ENCODE measurements at regions not wholly inside any gene's neighbourhood (a gene's known extent, or its start where the extent isn't known, plus 50 kb on each side); places are given as distances from the start of the nearest gene placed in this dataset.

DNA sequence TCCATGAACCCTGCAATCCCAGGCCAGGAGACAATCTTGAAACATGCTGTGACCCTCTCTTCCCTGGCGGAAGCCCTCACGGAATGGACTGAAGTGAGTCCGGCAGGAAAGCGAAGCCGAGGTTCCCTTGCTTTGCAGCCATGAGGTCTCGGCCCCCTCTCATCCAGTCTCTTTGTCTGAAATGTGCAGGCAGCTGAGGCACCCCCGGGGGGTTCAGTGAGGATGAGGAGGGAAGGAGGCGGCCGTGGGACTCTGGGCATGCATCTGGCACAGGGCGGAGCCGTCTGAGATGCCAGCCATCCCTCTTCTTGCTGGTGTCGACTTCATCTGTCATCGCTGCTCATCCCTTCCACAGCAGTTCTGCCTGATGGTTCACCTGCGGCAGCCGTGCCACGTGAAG lies 1485.7 kb downstream of the BRD1 start:
- Mint-ChIP-seq H3K9me3 (no peaks in the 10 kb centered on the region), H3K27me3 (ENCODE audit: low read depth) (peaks cover 22% of the 10 kb centered on the region), H3K27ac (no peak overlapping the region), H3K4me1 (peaks cover 8% of the 10 kb centered on the region), H3K4me3 (peak overlapping the region in 1 of 3 experiments; percentile 16), H3K36me3 (ENCODE audit: low read depth) (no peaks in the 10 kb centered on the region)
- TF ChIP-seq, protein P1, sequence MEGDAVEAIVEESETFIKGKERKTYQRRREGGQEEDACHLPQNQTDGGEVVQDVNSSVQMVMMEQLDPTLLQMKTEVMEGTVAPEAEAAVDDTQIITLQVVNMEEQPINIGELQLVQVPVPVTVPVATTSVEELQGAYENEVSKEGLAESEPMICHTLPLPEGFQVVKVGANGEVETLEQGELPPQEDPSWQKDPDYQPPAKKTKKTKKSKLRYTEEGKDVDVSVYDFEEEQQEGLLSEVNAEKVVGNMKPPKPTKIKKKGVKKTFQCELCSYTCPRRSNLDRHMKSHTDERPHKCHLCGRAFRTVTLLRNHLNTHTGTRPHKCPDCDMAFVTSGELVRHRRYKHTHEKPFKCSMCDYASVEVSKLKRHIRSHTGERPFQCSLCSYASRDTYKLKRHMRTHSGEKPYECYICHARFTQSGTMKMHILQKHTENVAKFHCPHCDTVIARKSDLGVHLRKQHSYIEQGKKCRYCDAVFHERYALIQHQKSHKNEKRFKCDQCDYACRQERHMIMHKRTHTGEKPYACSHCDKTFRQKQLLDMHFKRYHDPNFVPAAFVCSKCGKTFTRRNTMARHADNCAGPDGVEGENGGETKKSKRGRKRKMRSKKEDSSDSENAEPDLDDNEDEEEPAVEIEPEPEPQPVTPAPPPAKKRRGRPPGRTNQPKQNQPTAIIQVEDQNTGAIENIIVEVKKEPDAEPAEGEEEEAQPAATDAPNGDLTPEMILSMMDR (IDR thresholded peaks at IDR 0.05; ENCODE audit: unreplicated experiment in 3 of 3), result no peak

DNA sequence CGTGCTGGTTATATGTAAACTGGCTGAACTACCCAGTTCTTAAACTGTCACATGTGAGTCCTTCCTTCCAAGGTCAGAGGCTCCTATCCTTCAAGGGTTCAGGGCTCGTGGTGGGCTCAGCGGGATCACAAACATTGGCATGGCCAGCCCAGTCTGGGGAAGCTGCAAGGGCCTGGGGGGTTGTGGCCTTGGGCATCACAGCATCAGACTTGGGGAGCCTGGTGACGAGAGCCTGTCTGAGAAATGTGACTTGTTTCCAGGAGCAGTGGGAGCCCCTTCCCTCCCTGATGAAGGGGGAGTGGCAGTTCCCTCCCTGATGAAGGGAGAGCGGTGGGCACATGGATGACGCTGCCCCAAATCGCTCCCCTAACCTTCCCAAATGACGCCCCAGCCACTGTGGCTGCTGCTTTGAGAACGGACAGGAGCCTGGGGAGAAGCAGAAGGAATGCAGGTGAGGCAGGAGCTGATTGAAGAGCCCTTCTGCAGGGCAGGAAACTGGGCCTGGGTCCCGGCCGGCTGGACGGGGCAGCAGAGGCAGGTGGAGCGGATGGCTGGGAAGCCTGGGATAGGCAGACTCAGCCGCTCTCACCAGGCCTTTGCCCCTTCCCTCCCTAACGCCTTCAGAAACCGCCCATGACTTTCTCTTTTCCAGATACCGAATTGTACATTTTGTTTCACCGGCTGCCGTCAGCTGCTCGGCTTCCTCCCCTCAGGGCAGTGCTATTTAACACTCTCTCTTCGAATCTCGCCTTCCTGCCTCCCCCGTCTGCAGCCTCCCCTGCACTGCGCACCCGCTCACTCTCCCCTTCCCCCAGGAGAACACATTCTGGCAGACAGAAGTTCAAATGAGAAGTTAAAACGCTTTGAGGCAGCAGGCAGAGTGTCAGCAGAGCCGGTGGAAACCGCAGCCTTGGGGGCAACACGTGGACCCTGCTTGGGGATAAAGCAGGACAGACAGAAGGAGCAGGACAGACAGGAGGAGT lies 1486.7 kb downstream of the BRD1 start:
- Mint-ChIP-seq H3K36me3 (ENCODE audit: low read depth) (no peaks in the 10 kb centered on the region), H3K4me3 (peak overlapping the region in 2 of 3 experiments; percentile 6 to 15), H3K27ac (peak overlapping the region; percentile 2 to 54 (median 19)), H3K27me3 (ENCODE audit: low read depth) (peaks cover 26% of the 10 kb centered on the region), H3K9me3 (no peaks in the 10 kb centered on the region), H3K4me1 (peaks cover 8% of the 10 kb centered on the region)
- TF ChIP-seq, protein P1 (IDR thresholded peaks at IDR 0.05; ENCODE audit: unreplicated experiment in 3 of 3), result no peak

DNA sequence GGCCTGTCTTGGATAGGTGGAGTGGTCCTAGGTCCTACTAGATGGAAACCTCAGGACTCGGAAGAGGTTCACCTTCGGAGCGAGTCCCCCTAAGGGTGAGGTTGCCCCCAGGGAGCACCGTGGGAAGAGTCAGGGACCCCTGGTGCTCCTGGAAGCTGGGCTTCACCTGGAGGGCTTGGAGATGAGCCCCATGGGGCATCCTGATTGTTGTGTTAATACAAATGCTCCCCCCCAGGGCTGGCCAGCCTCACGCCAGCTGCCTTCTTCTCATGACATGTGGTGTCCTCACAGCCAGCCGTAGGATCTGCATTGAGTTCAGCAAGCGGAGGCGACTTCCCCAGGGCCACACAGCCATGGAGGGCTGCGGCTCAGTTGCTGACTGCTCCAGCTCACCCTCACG lies 1487.5 kb downstream of the BRD1 start:
- H3K4me3 Mint-ChIP-seq, result no peak overlapping the region
- peaks cover 8% of the 10 kb centered on the region for H3K4me1 Mint-ChIP-seq
- TF ChIP-seq, protein P1 (IDR thresholded peaks at IDR 0.05; ENCODE audit: unreplicated experiment in 3 of 3), result no peak
- H3K27me3 Mint-ChIP-seq (ENCODE audit: low read depth), result peaks cover 22% of the 10 kb centered on the region
- H3K27ac Mint-ChIP-seq, result no peak overlapping the region
- H3K36me3 Mint-ChIP-seq (ENCODE audit: low read depth), result no peaks in the 10 kb centered on the region
- no peaks in the 10 kb centered on the region for H3K9me3 Mint-ChIP-seq

DNA sequence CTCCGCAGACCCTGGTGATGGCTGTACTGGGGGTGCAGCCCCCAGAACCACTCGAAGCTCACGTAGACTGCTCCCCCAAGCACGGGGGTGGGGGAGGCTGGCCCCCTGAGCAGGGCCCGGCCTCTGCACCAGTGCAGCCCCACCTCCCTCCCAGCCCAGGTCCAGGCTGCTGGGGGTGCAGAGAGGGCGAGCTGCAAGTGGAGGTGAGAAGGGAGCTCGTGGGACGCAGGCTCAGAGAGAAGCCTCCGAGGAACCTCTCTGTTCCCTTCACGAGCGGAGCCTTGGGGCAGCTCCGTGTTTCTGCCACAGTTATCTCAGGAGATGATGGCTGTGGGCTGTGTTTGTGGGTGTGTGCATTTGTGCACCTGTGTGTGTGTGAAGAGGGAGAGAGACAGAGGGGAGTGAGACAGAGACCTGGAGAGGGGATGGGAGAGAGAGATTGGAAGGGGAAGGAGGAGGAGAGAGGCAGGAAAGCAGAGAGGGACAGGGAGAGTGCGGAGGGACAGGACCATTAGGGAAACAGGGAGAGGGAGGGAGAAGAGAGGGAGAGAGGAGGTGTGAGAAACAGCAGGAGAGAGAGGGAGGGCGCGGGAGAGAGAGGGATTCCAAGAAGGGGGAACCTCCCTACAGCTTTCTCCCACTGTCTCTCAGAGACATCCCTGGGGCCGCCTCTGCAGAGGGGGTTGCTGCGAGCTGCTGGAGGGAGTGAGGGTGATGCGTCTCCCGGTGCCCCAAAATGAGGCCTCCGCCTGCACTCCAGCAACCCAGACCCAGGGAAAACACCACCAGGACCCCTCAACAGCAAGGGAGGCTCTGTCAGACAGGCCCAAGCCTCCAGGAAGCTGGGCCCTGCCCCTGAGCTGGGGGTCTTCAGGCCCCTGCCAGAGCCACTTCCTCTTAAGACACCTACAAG lies 1488.6 kb downstream of the BRD1 start:
- Mint-ChIP-seq H3K36me3 (ENCODE audit: low read depth) (no peaks in the 10 kb centered on the region), H3K9me3 (no peaks in the 10 kb centered on the region), H3K4me1 (peaks cover 8% of the 10 kb centered on the region), H3K27ac (no peak overlapping the region), H3K27me3 (ENCODE audit: low read depth) (peaks cover 22% of the 10 kb centered on the region), H3K4me3 (no peak overlapping the region)
- TF ChIP-seq, protein P1 (IDR thresholded peaks at IDR 0.05; ENCODE audit: unreplicated experiment in 3 of 3), result no peak

DNA sequence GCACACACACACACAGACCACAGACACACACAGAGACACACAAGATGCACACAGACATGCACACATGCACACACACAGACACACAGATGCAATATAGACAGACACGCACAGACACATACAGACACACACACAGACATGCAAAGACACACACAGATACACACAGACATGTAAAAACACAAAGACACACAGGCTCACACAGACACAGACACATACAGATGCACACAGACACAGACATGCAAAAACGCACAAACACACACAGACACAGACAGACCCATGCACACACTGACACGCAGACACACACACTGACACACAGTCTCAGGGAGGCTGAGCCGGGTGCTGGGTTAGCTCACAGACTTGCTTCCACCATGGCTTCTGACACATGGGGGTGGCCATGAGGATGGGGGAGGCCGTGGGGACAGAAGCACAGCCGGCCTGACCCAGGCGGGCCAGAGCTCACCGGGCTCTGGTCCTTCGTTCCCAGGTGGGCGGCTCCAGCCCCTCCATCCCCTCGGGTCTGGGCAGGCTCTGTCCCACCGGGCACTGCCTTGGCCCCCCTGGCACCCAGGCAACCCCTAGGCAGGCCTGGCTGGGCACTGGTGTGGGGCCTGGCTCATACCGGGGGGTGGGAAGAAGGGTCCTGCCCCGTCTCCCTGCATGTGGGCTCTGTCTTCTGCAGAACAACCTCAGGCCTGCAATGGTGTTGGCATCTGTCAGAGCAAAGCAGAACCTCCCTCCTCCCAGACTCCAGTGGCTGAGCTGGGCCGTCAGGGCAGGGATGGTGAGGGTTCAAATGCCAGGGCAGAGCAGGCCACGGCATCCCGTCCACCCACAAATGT lies 1489.5 kb downstream of the BRD1 start:
- Mint-ChIP-seq H3K27me3 (ENCODE audit: low read depth) (peaks cover 22% of the 10 kb centered on the region), H3K4me1 (peaks cover 8% of the 10 kb centered on the region), H3K9me3 (no peaks in the 10 kb centered on the region), H3K4me3 (no peak overlapping the region), H3K27ac (peak overlapping the region in 1 of 3 experiments; percentile 1), H3K36me3 (ENCODE audit: low read depth) (no peaks in the 10 kb centered on the region)
- TF ChIP-seq, protein P1 (IDR thresholded peaks at IDR 0.05; ENCODE audit: unreplicated experiment in 3 of 3), result no peak

Data from nephron (organoid).